ENCODE measurements at regions not wholly inside any gene's neighbourhood (a gene's known extent, or its start where the extent isn't known, plus 50 kb on each side); places are given as distances from the start of the nearest gene placed in this dataset.

DNA sequence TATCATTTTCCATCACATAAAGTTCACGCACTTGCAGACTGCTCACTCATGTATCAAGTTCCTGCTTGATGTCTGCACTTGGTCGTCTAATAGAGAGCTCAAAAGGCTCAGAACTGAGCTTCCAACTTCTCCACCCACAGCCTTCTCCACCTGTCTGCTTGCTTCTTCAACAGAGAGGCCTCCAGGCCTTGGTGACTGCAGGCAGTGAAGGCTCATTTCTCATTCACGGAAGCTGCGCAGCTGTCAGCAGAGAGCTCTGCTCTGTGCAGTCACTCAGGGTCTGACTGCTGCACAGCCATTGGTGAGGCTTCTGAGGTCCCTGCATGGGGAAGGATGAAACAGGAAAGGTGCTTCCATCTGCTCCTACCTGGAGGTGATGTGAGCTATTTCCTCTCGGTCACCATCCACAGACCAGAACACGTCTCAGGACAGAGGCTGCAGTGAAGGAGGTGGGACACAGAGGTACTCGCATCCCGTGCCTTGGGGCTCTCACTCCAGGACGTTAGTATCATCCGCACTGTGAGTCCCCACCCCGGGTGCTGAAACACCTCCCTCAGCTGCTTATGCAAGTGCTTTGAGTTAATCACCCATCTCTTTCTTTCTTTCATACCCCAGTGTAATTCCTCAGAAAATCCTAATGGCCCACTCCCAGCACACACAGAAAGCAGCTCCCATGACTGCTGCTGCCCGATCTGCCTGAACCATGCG is 126.2 kb downstream of the TMEM18 start:
- DNase-seq (ENCODE audit: low spot score) = no peak

GRCh38 chr2:545711-546650 is 131.2 kb downstream of the TMEM18 start:
- DNase-seq (ENCODE audit: low spot score) = no peak

GRCh38 chr2:545228-545627 is 132.0 kb downstream of the TMEM18 start:
- DNase-seq (ENCODE audit: low spot score) = no peak

- no peak for DNase-seq (ENCODE audit: low spot score)
Measured at GRCh38 chr2:538646-539045, 138.6 kb downstream of the TMEM18 start.

GRCh38 chr2:535222-535621 is 142.0 kb downstream of the TMEM18 start:
- DNase-seq (ENCODE audit: low spot score) = no peak

DNA sequence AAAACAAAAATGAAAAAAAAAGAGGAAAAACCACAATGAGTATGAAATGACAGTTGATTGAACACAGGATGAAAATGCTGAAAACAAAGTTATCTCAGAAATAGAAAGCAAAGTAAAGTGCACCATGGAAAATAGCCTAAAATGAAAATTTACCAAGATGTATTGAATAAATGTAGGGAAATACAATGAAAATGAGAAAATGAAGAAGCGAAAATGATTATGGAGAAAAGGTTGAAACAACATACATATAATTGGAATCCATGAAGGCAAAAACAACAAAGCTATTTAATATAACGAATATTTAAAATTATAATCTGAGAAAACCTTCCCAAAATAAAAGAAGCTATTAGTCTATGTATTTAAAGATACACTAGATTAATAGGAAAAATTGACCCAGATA is 147.4 kb downstream of the TMEM18 start:
- no peak for DNase-seq (ENCODE audit: low spot score)

DNA sequence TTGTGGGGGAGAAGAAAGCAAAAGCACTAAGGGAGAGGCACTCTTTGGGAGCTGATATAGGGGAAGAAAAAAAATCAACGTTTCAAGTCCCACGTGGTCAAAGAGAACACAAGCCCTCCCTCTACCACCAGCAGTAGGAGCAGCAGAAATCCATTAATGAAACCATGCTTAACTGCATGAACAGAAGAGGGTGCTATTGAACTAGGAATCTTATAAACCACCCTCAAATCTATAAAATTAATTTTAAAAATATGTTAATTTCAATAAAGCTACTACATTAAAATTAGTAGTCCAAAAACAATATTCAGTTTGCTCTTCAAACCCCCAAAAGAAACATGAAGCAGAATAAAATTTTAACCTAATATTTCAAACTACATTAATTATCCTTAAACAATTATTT is 147.8 kb downstream of the TMEM18 start:
- DNase-seq (ENCODE audit: low spot score) = peak; percentile 18

GRCh38 chr2:527581-527980 is 149.6 kb downstream of the TMEM18 start:
- DNase-seq (ENCODE audit: low spot score) = no peak

DNA sequence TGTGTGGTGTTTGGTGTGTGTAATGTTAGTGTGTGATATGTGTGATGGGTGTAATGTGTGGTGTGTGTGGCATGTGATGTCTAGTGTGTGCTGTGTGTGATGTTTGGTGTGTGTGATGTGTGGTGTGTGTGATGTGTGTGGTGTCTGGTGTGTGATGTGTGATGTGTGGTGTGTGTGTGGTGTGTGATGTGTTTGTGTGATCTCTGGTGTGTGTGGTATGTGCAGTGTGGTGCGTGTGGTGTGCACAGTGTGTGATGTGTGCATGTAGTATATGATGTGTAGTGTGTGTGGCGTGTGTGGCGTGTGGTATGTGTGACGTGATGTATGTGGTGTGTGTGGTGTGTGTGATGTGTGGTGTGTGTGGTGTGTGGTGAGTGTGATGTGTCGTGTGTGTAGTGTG is 150.3 kb downstream of the TMEM18 start:
- DNase-seq (ENCODE audit: low spot score) = no peak

DNA sequence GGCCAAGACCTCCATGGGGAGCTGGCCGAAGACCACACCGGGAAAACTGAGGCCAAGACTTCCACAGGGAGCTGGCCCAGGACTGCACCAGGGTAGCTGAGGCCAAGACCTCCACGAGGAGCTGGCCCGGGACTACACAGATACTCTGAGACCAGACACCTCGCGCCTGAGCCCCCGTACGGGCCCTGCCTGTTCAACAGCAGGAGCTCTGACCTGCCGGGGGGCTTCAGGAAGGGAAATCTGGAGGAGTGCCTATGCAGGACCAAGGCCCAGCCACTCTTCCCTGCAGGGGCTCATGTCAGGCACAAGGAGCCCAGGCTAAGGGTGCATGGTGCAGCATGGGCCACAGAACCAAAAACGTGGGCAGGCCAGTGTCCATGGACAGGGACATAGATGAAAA is 151.6 kb downstream of the TMEM18 start:
- DNase-seq (ENCODE audit: low spot score) = no peak

- DNase-seq (ENCODE audit: low spot score) = no peak
Measured at GRCh38 chr2:525021-525420, 152.2 kb downstream of the TMEM18 start.

DNA sequence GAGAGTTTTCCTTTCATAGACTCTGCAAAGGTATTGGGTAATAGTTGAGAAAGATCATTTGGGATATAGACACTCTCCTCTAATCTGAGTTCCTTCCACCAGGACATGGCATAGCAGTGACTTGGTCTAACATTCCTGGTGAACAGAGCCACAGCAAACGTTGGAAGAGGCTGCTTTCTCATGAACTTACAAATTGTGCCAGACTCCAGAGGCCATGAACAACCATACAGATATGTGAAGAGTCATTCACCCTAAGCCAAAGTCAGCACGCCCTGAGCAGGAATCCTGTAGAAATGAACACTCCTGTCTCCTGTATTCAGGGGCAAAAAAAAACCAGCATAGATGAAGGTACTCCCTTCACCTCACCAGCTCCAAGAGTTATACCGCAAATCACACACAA is 152.8 kb downstream of the TMEM18 start:
- DNase-seq (ENCODE audit: low spot score) = peak; percentile 39

GRCh38 chr2:523698-524270 is 153.4 kb downstream of the TMEM18 start:
- no peak for DNase-seq (ENCODE audit: low spot score)

GRCh38 chr2:522776-523175 is 154.4 kb downstream of the TMEM18 start:
- DNase-seq (ENCODE audit: low spot score) = no peak

- no peak for DNase-seq (ENCODE audit: low spot score)
Measured at GRCh38 chr2:521853-522530, 155.2 kb downstream of the TMEM18 start.

- no peak for DNase-seq (ENCODE audit: low spot score)
Measured at GRCh38 chr2:520663-521340, 156.4 kb downstream of the TMEM18 start.

- no peak for DNase-seq (ENCODE audit: low spot score)
Measured at GRCh38 chr2:516944-517343, 160.3 kb downstream of the TMEM18 start.

GRCh38 chr2:516131-516530 is 161.1 kb downstream of the TMEM18 start:
- no peak for DNase-seq (ENCODE audit: low spot score)

DNA sequence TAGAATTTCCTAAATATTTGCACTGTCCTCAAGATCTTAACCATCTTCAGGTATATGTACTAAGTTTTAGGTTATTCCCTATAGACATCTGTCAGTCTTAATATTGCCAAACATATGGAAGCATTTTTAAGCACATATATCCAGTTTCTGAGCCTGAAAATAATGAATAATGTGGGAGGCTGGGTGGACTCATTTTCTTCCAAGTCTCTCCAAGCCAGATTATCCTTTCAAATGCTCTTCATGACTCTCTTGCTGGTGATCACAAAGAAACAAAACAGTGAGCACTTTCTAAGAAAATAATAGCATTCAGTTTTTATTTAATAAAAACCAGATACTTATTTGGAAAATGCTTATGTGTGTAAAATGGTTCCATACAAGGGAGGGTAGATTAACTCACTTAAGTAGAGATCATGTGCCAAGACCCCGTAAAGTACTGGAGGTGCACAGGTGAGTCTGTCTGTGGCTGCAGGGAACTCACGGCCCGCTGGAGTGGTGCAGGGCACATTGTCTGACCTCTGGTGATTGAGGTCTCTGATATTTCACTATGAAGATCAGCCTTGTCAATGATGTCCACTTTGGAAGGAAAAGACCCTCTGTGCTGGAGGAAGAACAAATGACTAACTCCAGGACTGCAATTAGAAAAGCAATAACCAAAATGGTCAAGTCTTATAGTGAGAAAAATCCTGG is 161.6 kb downstream of the TMEM18 start:
- no peak for DNase-seq (ENCODE audit: low spot score)

GRCh38 chr2:513981-514706 is 163.1 kb downstream of the TMEM18 start:
- DNase-seq (ENCODE audit: low spot score) = no peak

DNA sequence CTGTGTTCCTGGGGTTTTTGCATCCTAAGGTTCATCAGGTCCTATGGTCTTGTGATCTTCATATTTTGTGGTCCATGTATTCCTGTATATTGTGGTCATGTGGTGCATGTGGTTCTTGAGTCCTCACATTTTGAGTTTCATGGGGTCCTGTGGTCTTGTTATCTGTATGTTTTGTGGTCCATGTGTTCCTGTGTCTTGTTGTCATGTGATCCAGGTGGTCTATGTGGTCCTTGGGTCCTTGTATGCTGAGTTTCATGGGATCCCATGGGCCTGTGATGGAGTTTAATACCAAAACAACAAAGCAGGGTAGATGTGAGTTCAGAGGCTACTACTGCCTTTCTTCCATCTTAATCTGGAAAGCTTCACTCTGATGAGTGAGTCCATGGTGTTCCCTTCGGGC is 166.4 kb downstream of the TMEM18 start:
- DNase-seq (ENCODE audit: low spot score) = no peak

Data from AG08395 (cell line).